ENCODE measurements at regions not wholly inside any gene's neighbourhood (a gene's known extent, or its start where the extent isn't known, plus 50 kb on each side); places are given as distances from the start of the nearest gene placed in this dataset.

GRCh38 chr4:164357957-164358356, 396.0 kb upstream of the SMIM31 start:
- no peak for DNase-seq

GRCh38 chr4:164358400-164358799, 395.5 kb upstream of the SMIM31 start:
- DNase-seq: no peak

GRCh38 chr4:164359881-164360280, 394.1 kb upstream of the SMIM31 start:
- DNase-seq: no peak

GRCh38 chr4:164368894-164369293, 385.0 kb upstream of the SMIM31 start:
- DNase-seq: no peak

GRCh38 chr4:164373021-164373420, 380.9 kb upstream of the SMIM31 start:
- no peak for DNase-seq

- DNase-seq: no peak
Measured at GRCh38 chr4:164377277-164377676, 376.7 kb upstream of the SMIM31 start.

- DNase-seq: no peak
Measured at GRCh38 chr4:164378361-164378760, 375.6 kb upstream of the SMIM31 start.

- DNase-seq: no peak
Measured at GRCh38 chr4:164379694-164380093, 374.2 kb upstream of the SMIM31 start.

- no peak for DNase-seq
Measured at GRCh38 chr4:164381859-164382258, 372.1 kb upstream of the SMIM31 start.

GRCh38 chr4:164383058-164383357, 370.9 kb upstream of the SMIM31 start:
- no peak for DNase-seq

- no peak for DNase-seq
Measured at GRCh38 chr4:164383358-164384220, 370.3 kb upstream of the SMIM31 start.

- DNase-seq: no peak
Measured at GRCh38 chr4:164384416-164384815, 369.5 kb upstream of the SMIM31 start.

- DNase-seq: no peak
Measured at GRCh38 chr4:164396439-164396838, 357.5 kb upstream of the SMIM31 start.

GRCh38 chr4:164402554-164402953, 351.4 kb upstream of the SMIM31 start:
- DNase-seq: no peak

GRCh38 chr4:164405774-164406173, 348.2 kb upstream of the SMIM31 start:
- no peak for DNase-seq

GRCh38 chr4:164408831-164409230, 345.1 kb upstream of the SMIM31 start:
- no peak for DNase-seq

- DNase-seq: no peak
Measured at GRCh38 chr4:164410401-164410800, 343.5 kb upstream of the SMIM31 start.

GRCh38 chr4:164412246-164412645, 341.7 kb upstream of the SMIM31 start:
- no peak for DNase-seq

- DNase-seq: no peak
Measured at GRCh38 chr4:164413743-164414142, 340.2 kb upstream of the SMIM31 start.

- no peak for DNase-seq
Measured at GRCh38 chr4:164423819-164424218, 330.1 kb upstream of the SMIM31 start.

GRCh38 chr4:164424846-164425245, 329.1 kb upstream of the SMIM31 start:
- DNase-seq: no peak

- no peak for DNase-seq
Measured at GRCh38 chr4:164428561-164428960, 325.4 kb upstream of the SMIM31 start.

GRCh38 chr4:164438321-164438720, 315.6 kb upstream of the SMIM31 start:
- DNase-seq: no peak

GRCh38 chr4:164439037-164439436, 314.9 kb upstream of the SMIM31 start:
- no peak for DNase-seq

GRCh38 chr4:164440199-164440598, 313.7 kb upstream of the SMIM31 start:
- DNase-seq: no peak

All from NCI-H2081 treated with DMSO at 0.1 percent for 48 hours (cell line).